ENCODE measurements at regions not wholly inside any gene's neighbourhood (a gene's known extent, or its start where the extent isn't known, plus 50 kb on each side); places are given as distances from the start of the nearest gene placed in this dataset.

DNA sequence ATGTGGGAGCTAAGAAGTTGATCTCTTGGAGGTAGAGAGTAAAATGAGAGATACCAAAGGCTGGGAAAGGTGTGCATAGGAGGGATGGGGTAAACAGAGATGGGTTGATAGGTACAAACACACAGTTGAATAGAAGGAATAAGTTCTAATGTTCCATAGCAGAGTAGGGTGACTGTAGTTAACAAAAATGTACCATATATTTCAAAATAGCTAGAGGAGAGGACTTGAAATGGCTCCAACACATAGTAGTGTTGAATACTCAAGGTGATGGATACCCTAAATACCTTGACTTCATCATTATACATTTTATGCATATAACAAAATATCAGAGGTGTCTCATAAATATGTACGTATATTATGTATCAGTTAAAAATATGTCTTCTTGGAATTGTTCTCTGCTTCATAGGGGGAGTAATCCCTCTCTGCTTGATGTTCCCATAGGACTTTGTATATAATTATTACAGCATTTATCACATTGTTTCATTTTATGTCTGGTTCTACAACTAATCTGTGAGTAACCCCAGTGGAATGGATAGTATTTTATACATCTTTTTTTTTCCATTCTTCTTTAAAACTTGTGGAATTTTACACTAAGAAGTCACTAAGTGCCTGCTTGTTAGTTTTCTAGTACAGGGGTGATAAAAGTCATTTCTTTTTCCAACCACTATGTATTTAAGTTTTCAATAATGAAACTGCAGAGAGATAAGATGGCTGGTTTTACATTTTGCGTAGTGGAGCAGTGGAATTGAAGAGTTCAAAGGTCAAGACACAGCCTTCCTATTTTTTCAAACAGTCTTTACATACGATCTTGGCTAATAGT, 1940.0 kb upstream of the SEL1L start:
- no peak overlapping the region for H3K4me3 ChIP-seq (ENCODE audit: low read depth, low read length)
- TF ChIP-seq CTCF (IDR thresholded peaks at IDR 0.05; ENCODE audit: control insufficient read depth, extremely low read depth, insufficient read depth), result no peak
- no peak for DNase-seq (ENCODE audit: low read depth)

- no peak for TF ChIP-seq CTCF (IDR thresholded peaks at IDR 0.05; ENCODE audit: control insufficient read depth, extremely low read depth, insufficient read depth)
- no peak overlapping the region for H3K4me3 ChIP-seq (ENCODE audit: low read depth, low read length)
- DNase-seq (ENCODE audit: low read depth), result no peak
Measured at GRCh38 chr14:83478741-83479140, 1945.1 kb upstream of the SEL1L start.

- no peak overlapping the region for H3K4me3 ChIP-seq (ENCODE audit: low read depth, low read length)
- TF ChIP-seq CTCF (IDR thresholded peaks at IDR 0.05; ENCODE audit: control insufficient read depth, extremely low read depth, insufficient read depth), result no peak
- no peak for DNase-seq (ENCODE audit: low read depth)
Measured at GRCh38 chr14:83483063-83483462, 1949.4 kb upstream of the SEL1L start.

DNA sequence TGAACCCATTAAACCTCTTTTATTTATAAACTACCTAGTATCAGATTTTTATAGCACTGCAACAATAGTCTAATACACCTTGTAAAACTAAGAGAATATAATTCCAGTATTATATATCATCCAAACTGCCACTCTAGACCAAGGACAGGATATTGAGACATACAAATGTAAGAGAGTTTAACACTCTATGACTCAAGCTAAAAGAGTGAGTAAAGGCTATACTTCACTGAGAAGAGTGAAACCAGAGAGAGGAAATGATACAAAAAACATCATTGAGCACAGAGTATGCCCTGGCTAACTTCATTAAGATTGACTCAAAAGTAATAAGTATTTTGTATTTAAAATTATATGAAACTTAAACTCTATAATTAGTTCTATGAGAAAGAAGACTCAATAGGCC, 1951.9 kb upstream of the SEL1L start:
- TF ChIP-seq CTCF (IDR thresholded peaks at IDR 0.05; ENCODE audit: control insufficient read depth, extremely low read depth, insufficient read depth), result no peak
- DNase-seq (ENCODE audit: low read depth), result no peak

DNA sequence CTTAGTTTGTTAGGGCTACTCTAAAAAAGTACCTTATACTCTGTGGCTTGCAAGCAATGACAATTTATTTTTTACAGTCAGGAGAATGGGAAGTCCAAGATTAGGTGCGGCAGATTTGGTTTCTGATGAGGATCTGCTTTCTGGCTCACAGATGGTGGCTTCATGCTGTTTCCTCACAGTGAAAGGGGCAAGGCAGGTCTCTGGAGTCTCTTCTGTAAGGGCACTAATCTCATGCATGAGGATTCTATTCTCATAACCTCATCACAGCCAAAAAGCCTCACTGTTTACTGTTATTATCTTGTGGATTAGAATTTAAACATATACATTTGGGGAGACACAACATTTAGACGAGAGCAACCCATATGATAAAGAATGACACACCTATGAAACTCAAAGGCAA, 1957.4 kb upstream of the SEL1L start:
- DNase-seq (ENCODE audit: low read depth), result no peak
- TF ChIP-seq CTCF (IDR thresholded peaks at IDR 0.05; ENCODE audit: control insufficient read depth, extremely low read depth, insufficient read depth), result no peak
- H3K4me3 ChIP-seq (ENCODE audit: low read depth, low read length), result no peak overlapping the region

More for the DNA sequence above, 1951.9 kb upstream of the SEL1L start:
- H3K4me3 ChIP-seq (ENCODE audit: low read depth, low read length), result no peak overlapping the region

GRCh38 chr14:83520837-83521236, 1987.2 kb upstream of the SEL1L start:
- TF ChIP-seq CTCF (IDR thresholded peaks at IDR 0.05; ENCODE audit: control insufficient read depth, extremely low read depth, insufficient read depth), result no peak
- H3K4me3 ChIP-seq (ENCODE audit: low read depth, low read length), result no peak overlapping the region

DNA sequence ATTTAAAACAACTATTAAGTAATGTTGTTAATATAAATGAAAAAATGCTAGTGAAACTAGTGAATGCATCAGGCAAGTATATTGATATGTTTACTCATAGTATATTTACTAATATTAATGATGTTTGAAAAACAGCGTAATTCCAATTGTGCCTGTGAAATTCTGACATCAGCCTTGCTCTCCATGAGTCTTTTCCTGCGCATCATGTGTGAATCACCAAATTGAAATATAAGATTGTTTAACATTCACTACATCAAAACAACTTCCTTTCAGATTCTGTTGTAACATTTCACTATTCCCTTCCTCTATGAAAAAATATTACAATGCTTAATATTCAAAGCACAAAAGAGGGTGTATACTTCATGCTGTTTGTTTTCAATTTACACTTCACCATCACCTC, 1995.9 kb upstream of the SEL1L start:
- TF ChIP-seq CTCF (IDR thresholded peaks at IDR 0.05; ENCODE audit: control insufficient read depth, extremely low read depth, insufficient read depth), result no peak
- H3K4me3 ChIP-seq (ENCODE audit: low read depth, low read length), result no peak overlapping the region
- DNase-seq (ENCODE audit: low read depth), result no peak

More at GRCh38 chr14:83520837-83521236, 1987.2 kb upstream of the SEL1L start:
- DNase-seq (ENCODE audit: low read depth), result no peak

Data from LNCaP clone FGC (cell line).